H9 (cell line): ENCODE measurements at regions not wholly inside any gene's neighbourhood (a gene's known extent, or its start where the extent isn't known, plus 50 kb on each side); places are given as distances from the start of the nearest gene placed in this dataset.

Experiments
- DNase-seq: peaks from one replicate; pipeline ENCODE4 v3.0.0-alpha.2; 2017
- H2AFZ ChIP-seq: one replicate; pipeline ENCODE4 v1.6.1; 2013; ENCODE audit warnings: mild to moderate bottlenecking, low read length, control low read depth, moderate library complexity
- H2AK5ac ChIP-seq: 2 replicates; pipeline ENCODE4 v1.6.1; 2013; ENCODE audit warnings: low read length, control low read depth, mixed read lengths; ENCODE audit not compliant: insufficient read length
- H2BK120ac ChIP-seq: one replicate; pipeline ENCODE4 v1.6.1; 2013; ENCODE audit warnings: low read depth, mild to moderate bottlenecking, low read length, control low read depth, inconsistent platforms; ENCODE audit not compliant: poor library complexity, severe bottlenecking
- H2BK12ac ChIP-seq: 2 replicates; pipeline ENCODE4 v1.6.1; 2013; ENCODE audit warnings: low read length, control low read depth, mixed read lengths, low read depth; ENCODE audit not compliant: insufficient read length
- H2BK15ac ChIP-seq: 2 replicates; pipeline ENCODE4 v1.6.1; 2013; ENCODE audit warnings: low read depth, low read length, control low read depth
- H2BK20ac ChIP-seq: one replicate; pipeline ENCODE4 v1.6.1; 2013; ENCODE audit warnings: low read depth, mild to moderate bottlenecking, low read length, control low read depth, inconsistent platforms; ENCODE audit not compliant: poor library complexity, severe bottlenecking
- H2BK5ac ChIP-seq: 2 replicates; pipeline ENCODE4 v1.6.1; 2013; ENCODE audit warnings: low read length, control low read depth, mixed read lengths; ENCODE audit not compliant: insufficient read length
- H3K14ac ChIP-seq: 2 replicates; pipeline ENCODE4 v1.6.1; 2013; ENCODE audit warnings: low read length, control low read depth; ENCODE audit not compliant: insufficient read depth
- H3K18ac ChIP-seq: 2 replicates; pipeline ENCODE4 v1.6.1; 2013; ENCODE audit warnings: low read depth, mild to moderate bottlenecking, mixed read lengths, low read length, control low read depth; ENCODE audit not compliant: insufficient read length
- H3K23ac ChIP-seq: 2 replicates; pipeline ENCODE4 v1.6.1; 2013; ENCODE audit warnings: low read length, control low read depth, mixed read lengths, low read depth; ENCODE audit not compliant: insufficient read length
- H3K23me2 ChIP-seq: 2 replicates; pipeline ENCODE4 v1.6.1; 2013; ENCODE audit warnings: low read depth, mild to moderate bottlenecking, mixed read lengths, low read length, control low read depth; ENCODE audit not compliant: insufficient read length, poor library complexity, severe bottlenecking
- H3K27ac ChIP-seq: 2 replicates; pipeline ENCODE4 v1.5.1; 2013; ENCODE audit warnings: low read length, control low read depth, mixed read lengths, low read depth; ENCODE audit not compliant: insufficient read length
- H3K27me3 ChIP-seq: 2 replicates; pipeline ENCODE4 v1.6.1; 2013; ENCODE audit warnings: low read length, control low read depth, inconsistent platforms; ENCODE audit not compliant: insufficient read depth
- H3K4ac ChIP-seq: 2 replicates; pipeline ENCODE4 v1.6.1; 2013; ENCODE audit warnings: low read depth, mild to moderate bottlenecking, control low read depth, inconsistent platforms, low read length, moderate library complexity
- H3K4me1 ChIP-seq: 2 replicates; pipeline ENCODE4 v1.6.1; 2013; ENCODE audit warnings: low read length, control low read depth, inconsistent platforms; ENCODE audit not compliant: insufficient read depth
- H3K4me2 ChIP-seq: 2 replicates; pipeline ENCODE4 v1.6.1; 2013; ENCODE audit warnings: low read length, control low read depth, mixed read lengths; ENCODE audit not compliant: insufficient read length, insufficient read depth
- H3K56ac ChIP-seq: 2 replicates; pipeline ENCODE4 v1.6.1; 2013; ENCODE audit warnings: low read depth, mild to moderate bottlenecking, mixed read lengths, low read length, control low read depth; ENCODE audit not compliant: insufficient read length
- H3K79me1 ChIP-seq: 2 replicates; pipeline ENCODE4 v1.6.1; 2013; ENCODE audit warnings: low read depth, mild to moderate bottlenecking, moderate library complexity, low read length, control low read depth, inconsistent platforms; ENCODE audit not compliant: insufficient read depth, poor library complexity, severe bottlenecking
- H3K79me2 ChIP-seq: 2 replicates; pipeline ENCODE4 v1.6.1; 2013; ENCODE audit warnings: low read length, control low read depth, inconsistent platforms; ENCODE audit not compliant: insufficient read depth
- H3K9ac ChIP-seq: 2 replicates; pipeline ENCODE4 v1.6.1; 2013; ENCODE audit warnings: low read length, control low read depth, mixed read lengths; ENCODE audit not compliant: insufficient read length; ENCODE audit errors: extremely low read depth
- H3K9me3 ChIP-seq: one replicate; pipeline ENCODE4 v1.6.1; 2013; ENCODE audit warnings: low read depth, low read length, inconsistent platforms; ENCODE audit not compliant: control insufficient read depth
- H3T11ph ChIP-seq: one replicate; pipeline ENCODE4 v1.6.1; 2013; ENCODE audit warnings: mild to moderate bottlenecking, low read length, control low read depth, inconsistent platforms
- H4K20me1 ChIP-seq: one replicate; pipeline ENCODE4 v1.6.1; 2013; ENCODE audit not compliant: control insufficient read depth, insufficient read length, insufficient read depth
- H4K5ac ChIP-seq: 2 replicates; pipeline ENCODE4 v1.6.1; 2013; ENCODE audit warnings: low read depth, mild to moderate bottlenecking, mixed read lengths, low read length, control low read depth; ENCODE audit not compliant: insufficient read length
- H4K8ac ChIP-seq: replicated peaks from 2 replicates; pipeline ENCODE4 v1.6.1; 2013; ENCODE audit warnings: low read length, control low read depth, mixed read lengths, low read depth; ENCODE audit not compliant: insufficient read length
- H4K91ac ChIP-seq: 2 replicates; pipeline ENCODE4 v1.6.1; 2013; ENCODE audit warnings: low read depth, mild to moderate bottlenecking, moderate library complexity, mixed read lengths, low read length, control low read depth; ENCODE audit not compliant: insufficient read length
- H3K27ac Mint-ChIP-seq, 3 experiments: 2 replicates in 2 of 3; 3 replicates in 1 of 3; pipeline ENCODE4 v1.8.0; 2020 to 2021; ENCODE audit warnings: mixed read lengths in 3 of 3, mild to moderate bottlenecking in 1 of 3, moderate library complexity in 1 of 3
- H3K27me3 Mint-ChIP-seq: 2 replicates; pipeline ENCODE4 v1.8.0; 2021; ENCODE audit warnings: low read depth, mild to moderate bottlenecking, moderate library complexity, mixed read lengths
- H3K36me3 Mint-ChIP-seq, 3 experiments: 2 replicates in 2 of 3; 3 replicates in 1 of 3; pipeline ENCODE4 v1.8.0; 2020 to 2021; ENCODE audit warnings: low read depth in 3 of 3, mixed read lengths in 3 of 3; ENCODE audit not compliant: insufficient read depth in 1 of 3
- H3K4me1 Mint-ChIP-seq, 2 experiments: 2 replicates each; pipeline ENCODE4 v1.8.0; 2020; ENCODE audit warnings: mixed read lengths in 2 of 2
- H3K4me3 Mint-ChIP-seq, 2 experiments: 2 replicates in 1 of 2; 3 replicates in 1 of 2; pipeline ENCODE4 v1.8.0; 2020 to 2021; ENCODE audit warnings: mild to moderate bottlenecking in 2 of 2, mixed read lengths in 2 of 2, moderate library complexity in 1 of 2
- H3K9me3 Mint-ChIP-seq, 2 experiments: 2 replicates in 1 of 2; 3 replicates in 1 of 2; pipeline ENCODE4 v1.8.0; 2020; ENCODE audit warnings: mild to moderate bottlenecking in 2 of 2, mixed read lengths in 2 of 2, moderate library complexity in 1 of 2
- WGBS: extraction: QIAGEN DNeasy Blood & Tissue Kit; methylation state at CpG from one replicate; pipeline ENCODE4 v1.1.7; 2013; ENCODE audit warnings: missing lambda C conversion rate, low lambda C conversion rate, mixed read lengths; ENCODE audit not compliant: insufficient read length; ENCODE audit errors: extremely low coverage; 5-methylcytosine and 5-hydroxymethylcytosine counted together
- TF ChIP-seq, protein P1 (sequence below): fragments of 200-600 bp; sonication (generic); conservative IDR thresholded peaks from 3 replicates; pipeline ENCODE4 v1.8.0; 2021; ENCODE audit warnings: antibody characterized with exemption, mild to moderate bottlenecking

- no peak overlapping the region for H3K14ac ChIP-seq
- no peak for DNase-seq
- H3K56ac ChIP-seq, result no peak overlapping the region
- H4K8ac ChIP-seq, result no peak overlapping the region
- TF ChIP-seq, protein P1, sequence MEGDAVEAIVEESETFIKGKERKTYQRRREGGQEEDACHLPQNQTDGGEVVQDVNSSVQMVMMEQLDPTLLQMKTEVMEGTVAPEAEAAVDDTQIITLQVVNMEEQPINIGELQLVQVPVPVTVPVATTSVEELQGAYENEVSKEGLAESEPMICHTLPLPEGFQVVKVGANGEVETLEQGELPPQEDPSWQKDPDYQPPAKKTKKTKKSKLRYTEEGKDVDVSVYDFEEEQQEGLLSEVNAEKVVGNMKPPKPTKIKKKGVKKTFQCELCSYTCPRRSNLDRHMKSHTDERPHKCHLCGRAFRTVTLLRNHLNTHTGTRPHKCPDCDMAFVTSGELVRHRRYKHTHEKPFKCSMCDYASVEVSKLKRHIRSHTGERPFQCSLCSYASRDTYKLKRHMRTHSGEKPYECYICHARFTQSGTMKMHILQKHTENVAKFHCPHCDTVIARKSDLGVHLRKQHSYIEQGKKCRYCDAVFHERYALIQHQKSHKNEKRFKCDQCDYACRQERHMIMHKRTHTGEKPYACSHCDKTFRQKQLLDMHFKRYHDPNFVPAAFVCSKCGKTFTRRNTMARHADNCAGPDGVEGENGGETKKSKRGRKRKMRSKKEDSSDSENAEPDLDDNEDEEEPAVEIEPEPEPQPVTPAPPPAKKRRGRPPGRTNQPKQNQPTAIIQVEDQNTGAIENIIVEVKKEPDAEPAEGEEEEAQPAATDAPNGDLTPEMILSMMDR, result no peak
- no peaks in the 10 kb centered on the region for H3K9me3 ChIP-seq
- no peaks in the 10 kb centered on the region for H4K20me1 ChIP-seq
- no peak overlapping the region for H3T11ph ChIP-seq
- H3K9ac ChIP-seq, result no peak overlapping the region
- no peak overlapping the region for H3K27ac Mint-ChIP-seq
- no peak overlapping the region for H3K4me3 Mint-ChIP-seq
- no peak overlapping the region for H2BK20ac ChIP-seq
- H3K4ac ChIP-seq, result no peak overlapping the region
- H4K5ac ChIP-seq, result no peak overlapping the region
- H2BK5ac ChIP-seq, result no peak overlapping the region
- no peak overlapping the region for H2AFZ ChIP-seq
- no peak overlapping the region for H3K18ac ChIP-seq
- no peaks in the 10 kb centered on the region; a peak in 1 of 4 replicates for H3K4me1 Mint-ChIP-seq
- peaks cover 12 to 13% of the 10 kb centered on the region in 2 experiments for H3K9me3 Mint-ChIP-seq
- H2BK15ac ChIP-seq, result no peak overlapping the region
- no peaks in the 10 kb centered on the region for H3K23me2 ChIP-seq
- H2BK120ac ChIP-seq, result no peak overlapping the region
- H3K79me2 ChIP-seq, result no peaks in the 10 kb centered on the region
- H3K27ac ChIP-seq, result no peak overlapping the region
- no peak overlapping the region for H3K4me2 ChIP-seq
- no peak overlapping the region for H3K23ac ChIP-seq
- peaks cover 0 to 15% (median 11%) of the 10 kb centered on the region in 3 experiments; a peak in 3 of 7 replicates for H3K36me3 Mint-ChIP-seq
- no peaks in the 10 kb centered on the region for H3K4me1 ChIP-seq
- H3K79me1 ChIP-seq, result no peaks in the 10 kb centered on the region
- WGBS, result no CpG with 5 or more reads among the region's 2 CpGs
- H2BK12ac ChIP-seq, result no peak overlapping the region
- H3K27me3 Mint-ChIP-seq, result no peaks in the 10 kb centered on the region; the same call in 1 of the 2 replicates
- H2AK5ac ChIP-seq, result no peak overlapping the region
- H4K91ac ChIP-seq, result no peak overlapping the region
- H3K27me3 ChIP-seq, result no peaks in the 10 kb centered on the region
Measured at GRCh38 chr7:24221500-24221899, 62.5 kb upstream of the NPY start.
